GM12878 (cell line): ENCODE measurements at regions not wholly inside any gene's neighbourhood (a gene's known extent, or its start where the extent isn't known, plus 50 kb on each side); places are given as distances from the start of the nearest gene placed in this dataset.

Experiments used
- ATAC-seq: fragments of 200-7000 bp; cut with Tn5 transposase; 3 replicates; pipeline ENCODE4 v1.9.1; 2020; ENCODE audit warnings: mild to moderate bottlenecking, moderate library complexity
- BruUV-seq: library from RNA; stranded (reverse); fragments of 400-500 nt; replicated peaks from 2 replicates; lab custom pipeline; 2021; lab: Mats Ljungman, UMichigan
- CTCF ChIA-PET: fragments of 300-600 bp; sonication (Branson Sonifier 250); formaldehyde crosslinking; extraction: SDS; loops from one replicate; lab custom pipeline; 2021; ENCODE audit warnings: inconsistent platforms; lab: Yijun Ruan, JAX
- POLR2A ChIA-PET: fragments of 350-600 bp; formaldehyde crosslinking; extraction: SDS; loops from one replicate; lab custom pipeline; 2021; ENCODE audit warnings: inconsistent platforms; lab: Charles Lee
- RAD21 ChIA-PET: fragments of 300-600 bp; sonication (Branson Sonifier 250); formaldehyde crosslinking; loops from one replicate; lab custom pipeline; 2023; ENCODE audit warnings: antibody characterized with exemption; ENCODE audit not compliant: unreplicated experiment; lab: Charles Lee
- SMC1A ChIA-PET: fragments of 300-600 bp; sonication (Branson Sonifier 250); formaldehyde crosslinking; loops from one replicate; lab custom pipeline; 2023; ENCODE audit not compliant: unreplicated experiment, uncharacterized antibody; lab: Charles Lee
- DNase-seq: peaks from one replicate; pipeline ENCODE4 v3.0.0-alpha.2; 2011; ENCODE audit warnings: low read depth, low spot score
- FAIRE-seq: peaks from 3 replicates; lab custom pipeline; 2011; peaks lifted over from hg19 to GRCh38; lab: Jason Lieb, UNC
- H2AFZ ChIP-seq: 2 replicates; pipeline ENCODE4 v1.6.0; 2011; ENCODE audit warnings: low read depth, low read length, control low read depth; ENCODE audit not compliant: control insufficient read depth
- H3K27ac ChIP-seq: 2 replicates; pipeline ENCODE4 v1.5.1; 2011; ENCODE audit warnings: control low read depth; ENCODE audit not compliant: control insufficient read depth, insufficient read depth
- H3K27me3 ChIP-seq, 2 experiments: replicated peaks in 1 of 2; 2 replicates each; pipeline versions ENCODE4 v1.6.0 to v1.6.1; 2011; ENCODE audit warnings: low read length in 1 of 2; ENCODE audit not compliant: control insufficient read depth in 2 of 2, insufficient read depth in 2 of 2
- H3K36me3 ChIP-seq, 2 experiments: 2 replicates each; pipeline ENCODE4 v1.5.1; 2011; ENCODE audit warnings: low read length in 1 of 2; ENCODE audit not compliant: control insufficient read depth in 2 of 2, insufficient read depth in 2 of 2
- H3K4me1 ChIP-seq: 2 replicates; pipeline ENCODE4 v1.6.1; 2011; ENCODE audit warnings: mild to moderate bottlenecking, low read length, moderate library complexity, mixed read lengths; ENCODE audit not compliant: control insufficient read depth, insufficient read depth
- H3K4me2 ChIP-seq: 2 replicates; pipeline ENCODE4 v1.6.0; 2011; ENCODE audit warnings: control low read depth; ENCODE audit not compliant: control insufficient read depth, insufficient read depth
- H3K4me3 ChIP-seq: fragments of 200-600 bp; sonication (generic); 2 replicates; pipeline ENCODE4 v1.5.1; 2016
- H3K79me2 ChIP-seq: 2 replicates; pipeline ENCODE4 v1.6.0; 2011; ENCODE audit warnings: low read length; ENCODE audit not compliant: control insufficient read depth, insufficient read depth
- H3K9ac ChIP-seq: 2 replicates; pipeline ENCODE4 v1.8.0; 2011; ENCODE audit warnings: low read length, control low read depth, mixed read lengths; ENCODE audit not compliant: control insufficient read depth, insufficient read depth
- H3K9me3 ChIP-seq: replicated peaks from 3 replicates; pipeline ENCODE4 v1.5.1; 2011; ENCODE audit warnings: mild to moderate bottlenecking, low read length; ENCODE audit not compliant: control insufficient read depth, insufficient read depth
- H4K20me1 ChIP-seq: 2 replicates; pipeline ENCODE4 v1.6.0; 2011; ENCODE audit not compliant: control insufficient read depth, insufficient read depth
- CBFB ChIP-seq: IDR thresholded peaks from 2 replicates; pipeline ENCODE4 v1.6.1; 2016; ENCODE audit warnings: antibody characterized with exemption, low read depth
- CBX5 ChIP-seq: sonication (generic); IDR thresholded peaks from 2 replicates; pipeline ENCODE4 v1.6.1; 2016; ENCODE audit warnings: low read depth, moderate library complexity, mild to moderate bottlenecking, inconsistent platforms
- HDAC2 ChIP-seq: fragments of 200-600 bp; sonication (generic); IDR thresholded peaks from 2 replicates; pipeline ENCODE4 v1.6.1; 2017
- IKZF1 ChIP-seq: fragments of 450-650 bp; conservative IDR thresholded peaks from 2 replicates; pipeline ENCODE4 v1.6.1; 2017; ENCODE audit warnings: antibody characterized with exemption, mild to moderate bottlenecking
- IKZF2 ChIP-seq, 2 experiments: fragments of 450-650 bp; IDR thresholded peaks; 2 replicates each; pipeline ENCODE4 v1.6.1; 2017; ENCODE audit warnings: mild to moderate bottlenecking in 2 of 2, moderate library complexity in 2 of 2
- MTA2 ChIP-seq: fragments of 450-650 bp; IDR thresholded peaks from 2 replicates; pipeline ENCODE4 v1.6.1; 2016; ENCODE audit warnings: low read depth, mild to moderate bottlenecking, moderate library complexity
- MXI1 ChIP-seq: fragments of 150-350 bp; IDR thresholded peaks from 2 replicates; pipeline ENCODE4 v1.6.1; 2011; ENCODE audit warnings: low read depth, mild to moderate bottlenecking, inconsistent platforms, low read length, improper control_type of control experiment
- MYC ChIP-seq: IDR thresholded peaks from 2 replicates; pipeline ENCODE4 v1.6.1; 2011; ENCODE audit warnings: mild to moderate bottlenecking, low read length, moderate library complexity, inconsistent platforms; ENCODE audit not compliant: insufficient read depth, insufficient replicate concordance, insufficient read length, severe bottlenecking
- NFIC ChIP-seq: IDR thresholded peaks from 2 replicates; pipeline ENCODE4 v1.6.1; 2012; ENCODE audit warnings: low read depth, mild to moderate bottlenecking, inconsistent platforms, low read length, moderate library complexity
- POLR2AphosphoS5 ChIP-seq: IDR thresholded peaks from 2 replicates; pipeline ENCODE4 v1.6.1; 2011; ENCODE audit warnings: mild to moderate bottlenecking, low read length, inconsistent platforms
- TAF1 ChIP-seq: IDR thresholded peaks from 2 replicates; pipeline ENCODE4 v1.6.1; 2011; ENCODE audit warnings: mild to moderate bottlenecking, low read depth, low read length, borderline replicate concordance
- WGBS: methylation state at CpG from one replicate; pipeline ENCODE4 v1.1.6; 2016; ENCODE audit warnings: low lambda C conversion rate; ENCODE audit not compliant: insufficient replicate concordance, insufficient coverage; ENCODE audit errors: missing lambda C conversion rate; 5-methylcytosine and 5-hydroxymethylcytosine counted together
- in situ Hi-C: fragments of 300-500 bp; cut with MboI; formaldehyde crosslinking; loops from 9 replicates; pipeline ENCODE4 v1.14.3; 2018; ENCODE audit warnings: mixed read lengths
- intact Hi-C: fragments of 100-400 bp; cut with micrococcal nuclease; formaldehyde crosslinking; loops from one replicate; pipeline ENCODE4 v1.14.2; 2022; ENCODE audit not compliant: unreplicated experiment
- TF ChIP-seq, protein P1 (sequence below): IDR thresholded peaks from 2 replicates; pipeline ENCODE4 v1.6.1; 2012; ENCODE audit warnings: mild to moderate bottlenecking, low read depth, low read length
- TF ChIP-seq, protein P2 (sequence below): IDR thresholded peaks from 2 replicates; pipeline ENCODE4 v1.6.1; 2012; ENCODE audit warnings: improper control_type of control experiment, low read depth, low read length; ENCODE audit not compliant: insufficient replicate concordance

DNA sequence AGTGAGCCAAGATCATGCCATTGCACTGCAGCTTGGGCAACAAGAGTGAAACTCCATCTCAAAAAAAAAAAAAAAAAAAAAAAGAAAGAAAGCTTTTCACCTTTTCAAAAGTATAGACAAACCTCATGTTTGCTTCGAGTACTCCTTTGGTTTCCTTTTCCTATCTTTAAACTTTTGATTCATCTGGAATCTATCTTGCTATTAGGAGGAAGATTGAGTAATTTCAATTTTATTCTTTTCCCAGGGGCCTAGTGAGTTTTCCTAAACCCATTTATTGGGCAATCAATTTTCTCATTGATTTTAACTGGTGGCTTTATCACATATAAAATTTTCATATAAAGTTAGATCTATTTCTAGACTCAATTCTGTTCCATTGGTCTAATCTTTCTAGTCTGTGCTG, 190.5 kb upstream of the VEPH1 start:
- Histone ChIP-seq H3K27ac (no peak overlapping the region), H3K4me1 (no peaks in the 10 kb centered on the region), H3K9me3 (no peaks in the 10 kb centered on the region), H3K4me3 (no peak overlapping the region), H3K79me2 (no peaks in the 10 kb centered on the region), H3K36me3 (no peaks in the 10 kb centered on the region), H3K4me2 (no peak overlapping the region), H2AFZ (no peak overlapping the region), H3K9ac (no peak overlapping the region), H4K20me1 (no peaks in the 10 kb centered on the region), H3K27me3 (no peaks in the 10 kb centered on the region)
- ChIA-PET RAD21 (no interaction called here), POLR2A (no interaction called here), CTCF (no interaction called here), SMC1A (no interaction called here)
- in situ Hi-C loops = no loop called here
- 13% methylated on average over 1 of the region's 1 CpG for WGBS
- intact Hi-C loops = no loop called here
- BruUV-seq = no TSS peak
- DNase-seq (no peak), FAIRE-seq (no peak), ATAC-seq (no peak)
- TF ChIP-seq CBFB = no peak
- TF ChIP-seq CBX5 = no peak
- no peak for TF ChIP-seq POLR2AphosphoS5
- TF ChIP-seq MTA2 = no peak
- TF ChIP-seq IKZF2 (IDR thresholded peaks at IDR 0.05) = no peak
- TF ChIP-seq, protein P1, sequence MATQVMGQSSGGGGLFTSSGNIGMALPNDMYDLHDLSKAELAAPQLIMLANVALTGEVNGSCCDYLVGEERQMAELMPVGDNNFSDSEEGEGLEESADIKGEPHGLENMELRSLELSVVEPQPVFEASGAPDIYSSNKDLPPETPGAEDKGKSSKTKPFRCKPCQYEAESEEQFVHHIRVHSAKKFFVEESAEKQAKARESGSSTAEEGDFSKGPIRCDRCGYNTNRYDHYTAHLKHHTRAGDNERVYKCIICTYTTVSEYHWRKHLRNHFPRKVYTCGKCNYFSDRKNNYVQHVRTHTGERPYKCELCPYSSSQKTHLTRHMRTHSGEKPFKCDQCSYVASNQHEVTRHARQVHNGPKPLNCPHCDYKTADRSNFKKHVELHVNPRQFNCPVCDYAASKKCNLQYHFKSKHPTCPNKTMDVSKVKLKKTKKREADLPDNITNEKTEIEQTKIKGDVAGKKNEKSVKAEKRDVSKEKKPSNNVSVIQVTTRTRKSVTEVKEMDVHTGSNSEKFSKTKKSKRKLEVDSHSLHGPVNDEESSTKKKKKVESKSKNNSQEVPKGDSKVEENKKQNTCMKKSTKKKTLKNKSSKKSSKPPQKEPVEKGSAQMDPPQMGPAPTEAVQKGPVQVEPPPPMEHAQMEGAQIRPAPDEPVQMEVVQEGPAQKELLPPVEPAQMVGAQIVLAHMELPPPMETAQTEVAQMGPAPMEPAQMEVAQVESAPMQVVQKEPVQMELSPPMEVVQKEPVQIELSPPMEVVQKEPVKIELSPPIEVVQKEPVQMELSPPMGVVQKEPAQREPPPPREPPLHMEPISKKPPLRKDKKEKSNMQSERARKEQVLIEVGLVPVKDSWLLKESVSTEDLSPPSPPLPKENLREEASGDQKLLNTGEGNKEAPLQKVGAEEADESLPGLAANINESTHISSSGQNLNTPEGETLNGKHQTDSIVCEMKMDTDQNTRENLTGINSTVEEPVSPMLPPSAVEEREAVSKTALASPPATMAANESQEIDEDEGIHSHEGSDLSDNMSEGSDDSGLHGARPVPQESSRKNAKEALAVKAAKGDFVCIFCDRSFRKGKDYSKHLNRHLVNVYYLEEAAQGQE = no peak
- TF ChIP-seq NFIC = no peak
- no peak for TF ChIP-seq HDAC2
- TF ChIP-seq, protein P2, sequence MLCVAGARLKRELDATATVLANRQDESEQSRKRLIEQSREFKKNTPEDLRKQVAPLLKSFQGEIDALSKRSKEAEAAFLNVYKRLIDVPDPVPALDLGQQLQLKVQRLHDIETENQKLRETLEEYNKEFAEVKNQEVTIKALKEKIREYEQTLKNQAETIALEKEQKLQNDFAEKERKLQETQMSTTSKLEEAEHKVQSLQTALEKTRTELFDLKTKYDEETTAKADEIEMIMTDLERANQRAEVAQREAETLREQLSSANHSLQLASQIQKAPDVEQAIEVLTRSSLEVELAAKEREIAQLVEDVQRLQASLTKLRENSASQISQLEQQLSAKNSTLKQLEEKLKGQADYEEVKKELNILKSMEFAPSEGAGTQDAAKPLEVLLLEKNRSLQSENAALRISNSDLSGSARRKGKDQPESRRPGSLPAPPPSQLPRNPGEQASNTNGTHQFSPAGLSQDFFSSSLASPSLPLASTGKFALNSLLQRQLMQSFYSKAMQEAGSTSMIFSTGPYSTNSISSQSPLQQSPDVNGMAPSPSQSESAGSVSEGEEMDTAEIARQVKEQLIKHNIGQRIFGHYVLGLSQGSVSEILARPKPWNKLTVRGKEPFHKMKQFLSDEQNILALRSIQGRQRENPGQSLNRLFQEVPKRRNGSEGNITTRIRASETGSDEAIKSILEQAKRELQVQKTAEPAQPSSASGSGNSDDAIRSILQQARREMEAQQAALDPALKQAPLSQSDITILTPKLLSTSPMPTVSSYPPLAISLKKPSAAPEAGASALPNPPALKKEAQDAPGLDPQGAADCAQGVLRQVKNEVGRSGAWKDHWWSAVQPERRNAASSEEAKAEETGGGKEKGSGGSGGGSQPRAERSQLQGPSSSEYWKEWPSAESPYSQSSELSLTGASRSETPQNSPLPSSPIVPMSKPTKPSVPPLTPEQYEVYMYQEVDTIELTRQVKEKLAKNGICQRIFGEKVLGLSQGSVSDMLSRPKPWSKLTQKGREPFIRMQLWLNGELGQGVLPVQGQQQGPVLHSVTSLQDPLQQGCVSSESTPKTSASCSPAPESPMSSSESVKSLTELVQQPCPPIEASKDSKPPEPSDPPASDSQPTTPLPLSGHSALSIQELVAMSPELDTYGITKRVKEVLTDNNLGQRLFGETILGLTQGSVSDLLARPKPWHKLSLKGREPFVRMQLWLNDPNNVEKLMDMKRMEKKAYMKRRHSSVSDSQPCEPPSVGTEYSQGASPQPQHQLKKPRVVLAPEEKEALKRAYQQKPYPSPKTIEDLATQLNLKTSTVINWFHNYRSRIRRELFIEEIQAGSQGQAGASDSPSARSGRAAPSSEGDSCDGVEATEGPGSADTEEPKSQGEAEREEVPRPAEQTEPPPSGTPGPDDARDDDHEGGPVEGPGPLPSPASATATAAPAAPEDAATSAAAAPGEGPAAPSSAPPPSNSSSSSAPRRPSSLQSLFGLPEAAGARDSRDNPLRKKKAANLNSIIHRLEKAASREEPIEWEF = no peak
- TF ChIP-seq IKZF1 = no peak
- no peak for TF ChIP-seq TAF1
- TF ChIP-seq MXI1 = no peak
- no peak for TF ChIP-seq MYC
